ENCODE measurements at regions not wholly inside any gene's neighbourhood (a gene's known extent, or its start where the extent isn't known, plus 50 kb on each side); places are given as distances from the start of the nearest gene placed in this dataset.

DNA sequence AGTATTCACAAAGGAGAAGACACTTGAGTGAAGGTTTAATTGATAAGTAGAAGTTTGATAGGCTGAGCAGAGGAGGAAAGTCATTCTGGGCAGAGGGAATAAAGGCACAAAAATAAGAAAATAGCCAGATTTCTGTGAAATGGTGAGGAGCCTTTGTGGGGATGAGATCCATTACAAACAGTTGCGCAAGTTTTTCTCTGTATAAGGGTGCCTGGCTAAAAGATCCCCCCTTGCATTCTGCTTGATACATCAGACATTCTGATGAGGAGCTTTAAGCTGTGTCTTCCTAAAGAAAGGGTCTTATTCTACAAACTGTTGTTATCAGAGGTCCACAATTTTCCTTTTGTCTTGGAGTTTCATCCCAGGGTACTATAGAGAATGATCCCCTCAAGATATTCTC lies 112.0 kb downstream of the ARHGAP36 start:
- TF ChIP-seq, protein P1, sequence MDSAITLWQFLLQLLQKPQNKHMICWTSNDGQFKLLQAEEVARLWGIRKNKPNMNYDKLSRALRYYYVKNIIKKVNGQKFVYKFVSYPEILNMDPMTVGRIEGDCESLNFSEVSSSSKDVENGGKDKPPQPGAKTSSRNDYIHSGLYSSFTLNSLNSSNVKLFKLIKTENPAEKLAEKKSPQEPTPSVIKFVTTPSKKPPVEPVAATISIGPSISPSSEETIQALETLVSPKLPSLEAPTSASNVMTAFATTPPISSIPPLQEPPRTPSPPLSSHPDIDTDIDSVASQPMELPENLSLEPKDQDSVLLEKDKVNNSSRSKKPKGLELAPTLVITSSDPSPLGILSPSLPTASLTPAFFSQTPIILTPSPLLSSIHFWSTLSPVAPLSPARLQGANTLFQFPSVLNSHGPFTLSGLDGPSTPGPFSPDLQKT (CRISPR knock-in tag; IDR thresholded peaks at IDR 0.05; ENCODE audit: borderline replicate concordance), result no peak
- TF ChIP-seq PAX8 (CRISPR knock-in tag; IDR thresholded peaks at IDR 0.05; ENCODE audit: borderline replicate concordance), result no peak
- TF ChIP-seq ESRRA (CRISPR knock-in tag; IDR thresholded peaks at IDR 0.05; ENCODE audit: low read depth), result no peak
- TF ChIP-seq KDM2A (CRISPR knock-in tag; IDR thresholded peaks at IDR 0.05; ENCODE audit: borderline replicate concordance, low read depth), result no peak
- TF ChIP-seq, protein P2, sequence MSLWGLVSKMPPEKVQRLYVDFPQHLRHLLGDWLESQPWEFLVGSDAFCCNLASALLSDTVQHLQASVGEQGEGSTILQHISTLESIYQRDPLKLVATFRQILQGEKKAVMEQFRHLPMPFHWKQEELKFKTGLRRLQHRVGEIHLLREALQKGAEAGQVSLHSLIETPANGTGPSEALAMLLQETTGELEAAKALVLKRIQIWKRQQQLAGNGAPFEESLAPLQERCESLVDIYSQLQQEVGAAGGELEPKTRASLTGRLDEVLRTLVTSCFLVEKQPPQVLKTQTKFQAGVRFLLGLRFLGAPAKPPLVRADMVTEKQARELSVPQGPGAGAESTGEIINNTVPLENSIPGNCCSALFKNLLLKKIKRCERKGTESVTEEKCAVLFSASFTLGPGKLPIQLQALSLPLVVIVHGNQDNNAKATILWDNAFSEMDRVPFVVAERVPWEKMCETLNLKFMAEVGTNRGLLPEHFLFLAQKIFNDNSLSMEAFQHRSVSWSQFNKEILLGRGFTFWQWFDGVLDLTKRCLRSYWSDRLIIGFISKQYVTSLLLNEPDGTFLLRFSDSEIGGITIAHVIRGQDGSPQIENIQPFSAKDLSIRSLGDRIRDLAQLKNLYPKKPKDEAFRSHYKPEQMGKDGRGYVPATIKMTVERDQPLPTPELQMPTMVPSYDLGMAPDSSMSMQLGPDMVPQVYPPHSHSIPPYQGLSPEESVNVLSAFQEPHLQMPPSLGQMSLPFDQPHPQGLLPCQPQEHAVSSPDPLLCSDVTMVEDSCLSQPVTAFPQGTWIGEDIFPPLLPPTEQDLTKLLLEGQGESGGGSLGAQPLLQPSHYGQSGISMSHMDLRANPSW (CRISPR knock-in tag; IDR thresholded peaks at IDR 0.05; ENCODE audit: borderline replicate concordance), result no peak
- TF ChIP-seq NFRKB (IDR thresholded peaks at IDR 0.05), result no peak
- no peak for TF ChIP-seq NR2F2 (IDR thresholded peaks at IDR 0.05; ENCODE audit: borderline replicate concordance, low read depth)
- TF ChIP-seq, protein P3, sequence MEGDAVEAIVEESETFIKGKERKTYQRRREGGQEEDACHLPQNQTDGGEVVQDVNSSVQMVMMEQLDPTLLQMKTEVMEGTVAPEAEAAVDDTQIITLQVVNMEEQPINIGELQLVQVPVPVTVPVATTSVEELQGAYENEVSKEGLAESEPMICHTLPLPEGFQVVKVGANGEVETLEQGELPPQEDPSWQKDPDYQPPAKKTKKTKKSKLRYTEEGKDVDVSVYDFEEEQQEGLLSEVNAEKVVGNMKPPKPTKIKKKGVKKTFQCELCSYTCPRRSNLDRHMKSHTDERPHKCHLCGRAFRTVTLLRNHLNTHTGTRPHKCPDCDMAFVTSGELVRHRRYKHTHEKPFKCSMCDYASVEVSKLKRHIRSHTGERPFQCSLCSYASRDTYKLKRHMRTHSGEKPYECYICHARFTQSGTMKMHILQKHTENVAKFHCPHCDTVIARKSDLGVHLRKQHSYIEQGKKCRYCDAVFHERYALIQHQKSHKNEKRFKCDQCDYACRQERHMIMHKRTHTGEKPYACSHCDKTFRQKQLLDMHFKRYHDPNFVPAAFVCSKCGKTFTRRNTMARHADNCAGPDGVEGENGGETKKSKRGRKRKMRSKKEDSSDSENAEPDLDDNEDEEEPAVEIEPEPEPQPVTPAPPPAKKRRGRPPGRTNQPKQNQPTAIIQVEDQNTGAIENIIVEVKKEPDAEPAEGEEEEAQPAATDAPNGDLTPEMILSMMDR (CRISPR knock-in tag; IDR thresholded peaks at IDR 0.05), result no peak
- no peak for TF ChIP-seq ZNF766 (CRISPR knock-in tag; IDR thresholded peaks at IDR 0.05; ENCODE audit: borderline replicate concordance)
- TF ChIP-seq, protein P4, sequence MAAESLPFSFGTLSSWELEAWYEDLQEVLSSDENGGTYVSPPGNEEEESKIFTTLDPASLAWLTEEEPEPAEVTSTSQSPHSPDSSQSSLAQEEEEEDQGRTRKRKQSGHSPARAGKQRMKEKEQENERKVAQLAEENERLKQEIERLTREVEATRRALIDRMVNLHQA (CRISPR knock-in tag; IDR thresholded peaks at IDR 0.05), result no peak
- TF ChIP-seq, protein P5, sequence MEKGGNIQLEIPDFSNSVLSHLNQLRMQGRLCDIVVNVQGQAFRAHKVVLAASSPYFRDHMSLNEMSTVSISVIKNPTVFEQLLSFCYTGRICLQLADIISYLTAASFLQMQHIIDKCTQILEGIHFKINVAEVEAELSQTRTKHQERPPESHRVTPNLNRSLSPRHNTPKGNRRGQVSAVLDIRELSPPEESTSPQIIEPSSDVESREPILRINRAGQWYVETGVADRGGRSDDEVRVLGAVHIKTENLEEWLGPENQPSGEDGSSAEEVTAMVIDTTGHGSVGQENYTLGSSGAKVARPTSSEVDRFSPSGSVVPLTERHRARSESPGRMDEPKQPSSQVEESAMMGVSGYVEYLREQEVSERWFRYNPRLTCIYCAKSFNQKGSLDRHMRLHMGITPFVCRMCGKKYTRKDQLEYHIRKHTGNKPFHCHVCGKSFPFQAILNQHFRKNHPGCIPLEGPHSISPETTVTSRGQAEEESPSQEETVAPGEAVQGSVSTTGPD (CRISPR knock-in tag; IDR thresholded peaks at IDR 0.05), result no peak
- no peak for TF ChIP-seq TAF15 (IDR thresholded peaks at IDR 0.05; ENCODE audit: low read depth, low read length, poor library complexity, severe bottlenecking)
- TF ChIP-seq NFATC3 (CRISPR knock-in tag; IDR thresholded peaks at IDR 0.05), result no peak
- TF ChIP-seq, protein P6, sequence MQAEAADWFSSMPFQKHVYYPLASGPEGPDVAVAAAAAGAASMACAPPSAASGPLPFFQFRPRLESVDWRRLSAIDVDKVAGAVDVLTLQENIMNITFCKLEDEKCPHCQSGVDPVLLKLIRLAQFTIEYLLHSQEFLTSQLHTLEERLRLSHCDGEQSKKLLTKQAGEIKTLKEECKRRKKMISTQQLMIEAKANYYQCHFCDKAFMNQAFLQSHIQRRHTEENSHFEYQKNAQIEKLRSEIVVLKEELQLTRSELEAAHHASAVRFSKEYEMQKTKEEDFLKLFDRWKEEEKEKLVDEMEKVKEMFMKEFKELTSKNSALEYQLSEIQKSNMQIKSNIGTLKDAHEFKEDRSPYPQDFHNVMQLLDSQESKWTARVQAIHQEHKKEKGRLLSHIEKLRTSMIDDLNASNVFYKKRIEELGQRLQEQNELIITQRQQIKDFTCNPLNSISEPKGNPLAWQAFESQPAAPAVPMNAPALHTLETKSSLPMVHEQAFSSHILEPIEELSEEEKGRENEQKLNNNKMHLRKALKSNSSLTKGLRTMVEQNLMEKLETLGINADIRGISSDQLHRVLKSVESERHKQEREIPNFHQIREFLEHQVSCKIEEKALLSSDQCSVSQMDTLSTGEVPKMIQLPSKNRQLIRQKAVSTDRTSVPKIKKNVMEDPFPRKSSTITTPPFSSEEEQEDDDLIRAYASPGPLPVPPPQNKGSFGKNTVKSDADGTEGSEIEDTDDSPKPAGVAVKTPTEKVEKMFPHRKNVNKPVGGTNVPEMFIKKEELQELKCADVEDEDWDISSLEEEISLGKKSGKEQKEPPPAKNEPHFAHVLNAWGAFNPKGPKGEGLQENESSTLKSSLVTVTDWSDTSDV (CRISPR knock-in tag; IDR thresholded peaks at IDR 0.05), result no peak
